SH-SY5Y (cell line): ENCODE measurements at regions not wholly inside any gene's neighbourhood (a gene's known extent, or its start where the extent isn't known, plus 50 kb on each side); places are given as distances from the start of the nearest gene placed in this dataset.

Source experiments
- GATA2 ChIP-seq: IDR thresholded peaks from 2 replicates; pipeline ENCODE4 v1.6.1; 2011; ENCODE audit warnings: mild to moderate bottlenecking, low read depth, low read length
- GATA3 ChIP-seq: IDR thresholded peaks from 2 replicates; pipeline ENCODE4 v1.6.1; 2011; ENCODE audit warnings: low read depth, mild to moderate bottlenecking, low read length, moderate library complexity

GRCh38 chr10:42990016-42990720 is 86.7 kb upstream of the RET start:
- no peak for TF ChIP-seq GATA3
- no peak for TF ChIP-seq GATA2

DNA sequence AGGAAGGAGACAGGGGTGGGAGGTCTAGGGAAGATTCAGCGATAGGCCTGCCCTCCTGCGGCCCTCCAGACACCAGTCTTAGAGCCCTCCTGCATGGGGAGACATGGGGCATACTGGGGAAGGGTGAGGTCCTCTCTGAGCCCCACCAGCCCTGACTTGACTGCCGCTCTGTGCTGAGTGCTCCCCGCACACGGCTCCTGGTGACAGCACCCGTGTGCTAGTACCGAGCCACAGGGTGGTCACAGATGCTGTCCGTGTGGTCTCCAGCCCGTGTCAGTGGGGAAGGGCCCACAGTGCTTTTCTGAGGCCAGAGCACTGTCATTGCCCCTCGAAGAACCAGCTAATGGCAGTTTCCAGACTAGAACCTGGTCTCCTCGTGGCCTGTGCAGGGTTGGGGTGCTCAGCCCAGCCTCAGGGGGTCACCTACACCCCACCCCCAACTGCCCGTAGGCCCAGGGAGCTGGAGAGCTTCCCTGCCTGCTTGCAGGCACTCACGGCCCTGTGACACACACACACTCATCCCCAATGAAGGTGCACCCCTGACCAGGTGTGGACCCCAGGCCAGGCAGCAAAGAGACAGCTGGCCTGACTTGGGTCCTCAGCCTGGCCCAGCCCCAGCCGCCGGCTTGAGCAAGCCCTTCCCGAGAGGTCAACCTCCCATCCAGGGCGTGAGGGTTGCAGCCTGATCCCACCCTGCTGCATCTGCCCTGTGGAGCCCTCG is 86.0 kb upstream of the RET start:
- no peak for TF ChIP-seq GATA2
- no peak for TF ChIP-seq GATA3

DNA sequence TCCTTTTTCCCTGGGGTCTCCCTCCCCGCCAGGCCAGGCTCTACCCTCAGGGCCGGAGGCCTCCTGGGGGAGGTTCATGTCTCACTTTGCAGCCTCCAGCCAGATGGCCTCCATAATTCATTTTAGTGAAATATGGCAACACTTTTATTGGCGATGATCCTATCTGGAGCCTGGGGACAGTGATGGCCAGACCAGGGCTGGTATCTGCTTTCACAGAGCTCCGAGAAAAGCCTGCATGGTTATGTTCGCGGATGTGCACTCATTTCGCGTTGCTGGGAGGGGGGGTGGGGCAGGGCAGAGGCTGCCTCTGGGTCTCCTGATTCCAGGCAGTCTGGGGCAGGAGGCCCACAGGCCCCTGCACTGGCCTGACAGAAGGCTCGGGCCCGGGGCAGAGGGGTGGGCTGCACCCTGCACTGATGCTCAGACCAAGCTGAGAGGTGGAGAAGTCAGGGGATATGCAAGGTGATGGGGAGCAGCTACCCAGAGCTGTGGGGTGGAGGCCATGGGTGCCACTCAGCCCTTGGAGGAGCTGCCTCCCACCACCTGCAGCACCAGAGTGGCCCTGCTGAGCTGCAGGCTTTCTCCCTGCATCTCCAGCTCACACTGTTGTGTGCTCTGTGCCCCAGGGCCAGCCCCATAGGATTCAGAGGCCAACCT is 85.3 kb upstream of the RET start:
- TF ChIP-seq GATA2 (peak; percentile 91), GATA3 (no peak)

GRCh38 chr10:42992156-42992956 is 84.5 kb upstream of the RET start:
- TF ChIP-seq GATA3 = no peak
- TF ChIP-seq GATA2 = no peak

DNA sequence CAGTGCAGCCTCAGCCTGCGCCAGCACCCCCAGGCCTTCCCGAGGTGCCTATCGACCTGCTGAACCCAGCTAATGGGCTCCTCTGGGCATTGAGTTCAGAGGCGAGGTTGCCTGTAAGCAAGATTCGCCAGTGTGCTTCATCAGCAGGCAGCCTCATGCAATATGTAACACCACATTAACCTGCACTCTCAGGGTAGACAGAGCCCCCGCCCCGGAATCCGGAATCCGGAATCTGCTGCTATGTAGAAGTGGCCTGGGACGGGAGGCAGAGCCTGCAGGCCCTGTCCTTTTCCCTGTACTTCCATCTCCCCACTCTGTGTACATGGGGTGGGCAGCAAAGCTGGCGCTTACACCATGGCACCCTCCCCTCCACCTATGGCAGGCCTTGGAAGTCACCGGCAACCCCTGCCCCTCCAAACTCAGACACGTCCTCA is 83.9 kb upstream of the RET start:
- TF ChIP-seq GATA3 (no peak), GATA2 (no peak)

GRCh38 chr10:42995537-42995936 is 81.3 kb upstream of the RET start:
- no peak for TF ChIP-seq GATA2
- TF ChIP-seq GATA3 = no peak

DNA sequence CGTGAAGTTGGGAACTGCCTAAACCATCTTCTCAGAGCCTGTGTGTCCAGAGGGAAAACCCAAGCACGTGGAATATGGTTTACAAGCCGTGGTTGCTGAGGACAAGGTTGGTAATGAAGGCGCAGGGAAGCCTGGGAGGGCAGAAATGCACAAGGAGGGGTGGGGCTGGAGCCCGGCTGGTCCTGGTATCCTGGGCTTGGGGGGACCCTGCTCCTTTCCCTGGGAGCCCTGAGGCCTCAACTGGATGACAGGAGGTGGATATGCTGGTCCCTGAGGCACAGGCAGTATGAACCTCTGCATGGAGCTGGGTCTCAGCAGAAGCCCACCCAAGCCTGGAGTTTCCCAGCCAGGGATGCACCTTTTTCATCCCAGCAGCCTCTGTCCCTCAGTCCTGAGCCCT is 80.3 kb upstream of the RET start:
- TF ChIP-seq GATA2 = no peak
- no peak for TF ChIP-seq GATA3

- TF ChIP-seq GATA3 (no peak), GATA2 (no peak)
These were observed 79.6 kb upstream of the RET start for GRCh38 chr10:42997151-42997848.

GRCh38 chr10:42997849-42998165 is 79.1 kb upstream of the RET start:
- no peak for TF ChIP-seq GATA3
- TF ChIP-seq GATA2 = no peak

DNA sequence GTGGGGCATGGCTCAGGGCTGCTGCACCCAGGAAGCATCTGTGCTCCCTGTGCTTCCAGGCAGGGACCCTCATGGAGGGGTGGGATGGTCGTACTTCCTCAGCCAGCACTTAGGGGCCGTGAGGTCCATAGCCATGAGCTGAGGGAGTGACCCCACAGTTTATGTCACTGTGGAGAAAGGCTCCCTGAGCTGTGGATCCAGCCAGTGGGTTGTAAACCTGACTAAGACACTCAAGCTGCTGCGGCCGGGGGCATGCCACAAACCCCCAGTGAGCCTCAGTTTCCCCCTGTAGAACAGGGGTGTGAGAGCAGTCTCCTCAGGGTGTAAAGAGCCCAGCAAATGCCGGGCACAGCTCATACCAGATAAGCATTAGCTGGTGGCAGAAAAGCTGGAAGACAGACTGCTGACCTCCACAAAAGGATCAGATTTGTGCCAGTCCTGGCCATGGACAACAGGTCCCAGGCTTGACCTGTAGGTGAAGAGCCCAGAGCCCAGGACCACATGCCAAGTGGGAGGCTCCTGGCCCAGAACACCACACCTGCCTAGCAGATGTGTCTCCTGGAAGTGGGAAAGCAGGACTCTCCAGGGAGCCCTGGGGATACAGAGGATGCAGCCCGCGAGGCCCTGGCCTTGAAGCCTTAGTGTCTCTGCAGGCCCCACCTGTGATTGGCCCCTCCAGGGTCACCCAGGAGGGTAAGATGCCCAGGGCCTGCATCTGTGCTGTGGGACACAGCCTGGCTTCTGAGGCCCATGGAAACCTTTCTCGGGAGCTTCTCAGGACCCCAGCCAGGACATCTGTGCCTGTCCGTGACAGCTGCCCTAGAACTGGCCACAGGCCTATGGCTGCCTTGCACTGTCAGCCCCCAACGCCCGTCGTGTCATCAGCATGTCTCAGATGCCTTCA is 78.1 kb upstream of the RET start:
- no peak for TF ChIP-seq GATA2
- no peak for TF ChIP-seq GATA3

GRCh38 chr10:42999385-43000020 is 77.4 kb upstream of the RET start:
- TF ChIP-seq GATA2 = no peak
- TF ChIP-seq GATA3 = no peak

GRCh38 chr10:43000021-43000411 is 76.9 kb upstream of the RET start:
- TF ChIP-seq GATA3 (no peak), GATA2 (no peak)
